Coronary artery (tissue), 2 donors: ENCODE measurements at regions not wholly inside any gene's neighbourhood (a gene's known extent, or its start where the extent isn't known, plus 50 kb on each side); places are given as distances from the start of the nearest gene placed in this dataset.
A peak's percentile ranks its signal among the peaks of the same experiment; 100 is the strongest.
"Not testable (repeated sequence)": the region's sequence is repeated elsewhere in the genome, so short reads cannot be mapped to it uniquely, and the experiment has no call there.

Experiments used
- DNase-seq: peaks from one replicate; pipeline ENCODE4 v3.0.0-alpha.2; 2017; ENCODE audit warnings: low spot score
- H3K27ac ChIP-seq, 2 donors: fragments of 200-600 bp; sonication (generic); one replicate each; pipeline ENCODE4 v1.5.1; 2016 to 2019
- H3K4me3 ChIP-seq: fragments of 200-600 bp; sonication (generic); 2 replicates; pipeline ENCODE4 v1.5.1; 2016; ENCODE audit warnings: mild to moderate bottlenecking, moderate library complexity
- CTCF ChIP-seq: fragments of 200-600 bp; sonication (generic); IDR thresholded peaks from one replicate; pipeline ENCODE4 v1.5.1; 2019; ENCODE audit warnings: antibody characterized with exemption

- no peak for DNase-seq
- H3K4me3 ChIP-seq = peak overlapping the region; percentile 50
- H3K27ac ChIP-seq = no peak overlapping the region
- TF ChIP-seq CTCF = no peak
Measured at GRCh38 chr1:143735764-143736461, 235.9 kb downstream of the FAM72C start.

GRCh38 chr1:143734261-143734660 is 237.5 kb downstream of the FAM72C start:
- H3K27ac ChIP-seq, DNase-seq, H3K4me3 ChIP-seq: not testable (repeated sequence)

- DNase-seq, H3K4me3 ChIP-seq, H3K27ac ChIP-seq: not testable (repeated sequence)
Measured at GRCh38 chr1:143730890-143731289, 240.9 kb downstream of the FAM72C start.

GRCh38 chr1:143729449-143730111 is 242.2 kb downstream of the FAM72C start:
- H3K27ac ChIP-seq = peak overlapping the region in 1 of 2 donors; percentile 41
- H3K4me3 ChIP-seq, DNase-seq: not testable (repeated sequence)

GRCh38 chr1:143728802-143729448 is 242.9 kb downstream of the FAM72C start:
- H3K27ac ChIP-seq, H3K4me3 ChIP-seq, DNase-seq: not testable (repeated sequence)

GRCh38 chr1:143727263-143727662 is 244.5 kb downstream of the FAM72C start:
- TF ChIP-seq CTCF = no peak
- DNase-seq = no peak
- no peak overlapping the region for H3K27ac ChIP-seq
- no peak overlapping the region for H3K4me3 ChIP-seq

- TF ChIP-seq CTCF = no peak
- peak overlapping the region; percentile 58 for H3K4me3 ChIP-seq
- peak overlapping the region in 1 of 2 donors; percentile 40 for H3K27ac ChIP-seq
- DNase-seq = no peak
Measured at GRCh38 chr1:143721024-143721373, 250.8 kb downstream of the FAM72C start.

GRCh38 chr1:143720087-143721023 is 251.4 kb downstream of the FAM72C start:
- TF ChIP-seq CTCF = no peak
- DNase-seq = no peak
- Histone ChIP-seq H3K4me3 (peak overlapping the region; percentile 58), H3K27ac (peak overlapping the region in 1 of 2 donors; percentile 40)
